ENCODE measurements at regions not wholly inside any gene's neighbourhood (a gene's known extent, or its start where the extent isn't known, plus 50 kb on each side); places are given as distances from the start of the nearest gene placed in this dataset.

- no peak overlapping the region for H3K4me3 ChIP-seq (ENCODE audit: control insufficient read depth, low read depth, low read length)
- no peak for TF ChIP-seq CTCF (IDR thresholded peaks at IDR 0.05; ENCODE audit: control insufficient read depth, insufficient read depth, low read depth, low read length, missing control alignments)
- DNase-seq (ENCODE audit: low read depth) = no peak
These were observed 104.2 kb downstream of the EMX2 start for GRCh38 chr10:117646718-117647117.

- no peak for DNase-seq (ENCODE audit: low read depth)
- H3K4me3 ChIP-seq (ENCODE audit: control insufficient read depth, low read depth, low read length) = no peak overlapping the region
- no peak for TF ChIP-seq CTCF (IDR thresholded peaks at IDR 0.05; ENCODE audit: control insufficient read depth, insufficient read depth, low read depth, low read length, missing control alignments)
These were observed 104.8 kb downstream of the EMX2 start for GRCh38 chr10:117647306-117647705.

- TF ChIP-seq CTCF (IDR thresholded peaks at IDR 0.05; ENCODE audit: control insufficient read depth, insufficient read depth, low read depth, low read length, missing control alignments) = no peak
These were observed 108.6 kb downstream of the EMX2 start for GRCh38 chr10:117651121-117651520.

GRCh38 chr10:117652228-117653169 lies 110.0 kb downstream of the EMX2 start:
- no peak for DNase-seq (ENCODE audit: low read depth)
- no peak for TF ChIP-seq CTCF (IDR thresholded peaks at IDR 0.05; ENCODE audit: control insufficient read depth, insufficient read depth, low read depth, low read length, missing control alignments)
- no peak overlapping the region for H3K4me3 ChIP-seq (ENCODE audit: control insufficient read depth, low read depth, low read length)

More at GRCh38 chr10:117651121-117651520, 108.6 kb downstream of the EMX2 start:
- no peak overlapping the region for H3K4me3 ChIP-seq (ENCODE audit: control insufficient read depth, low read depth, low read length)
- no peak for DNase-seq (ENCODE audit: low read depth)

- no peak overlapping the region for H3K4me3 ChIP-seq (ENCODE audit: control insufficient read depth, low read depth, low read length)
- no peak for TF ChIP-seq CTCF (IDR thresholded peaks at IDR 0.05; ENCODE audit: control insufficient read depth, insufficient read depth, low read depth, low read length, missing control alignments)
- peak; percentile 77 for DNase-seq (ENCODE audit: low read depth)
These were observed 110.6 kb downstream of the EMX2 start for GRCh38 chr10:117653170-117653515.

- no peak overlapping the region for H3K4me3 ChIP-seq (ENCODE audit: control insufficient read depth, low read depth, low read length)
- TF ChIP-seq CTCF (IDR thresholded peaks at IDR 0.05; ENCODE audit: control insufficient read depth, insufficient read depth, low read depth, low read length, missing control alignments) = no peak
- no peak for DNase-seq (ENCODE audit: low read depth)
These were observed 111.6 kb downstream of the EMX2 start for GRCh38 chr10:117654105-117654504.
